Chondrocyte (in vitro differentiated cells): ENCODE measurements at regions not wholly inside any gene's neighbourhood (a gene's known extent, or its start where the extent isn't known, plus 50 kb on each side); places are given as distances from the start of the nearest gene placed in this dataset.

Experiments used
- DNase-seq: peaks from one replicate; pipeline ENCODE4 v3.0.0; 2021; ENCODE audit warnings: mixed read lengths, low spot score
- H3K27ac Mint-ChIP-seq: one replicate; pipeline ENCODE4 v1.8.0; 2021; ENCODE audit warnings: mild to moderate bottlenecking, moderate library complexity, mixed read lengths; ENCODE audit not compliant: unreplicated experiment
- H3K27me3 Mint-ChIP-seq: 2 replicates; pipeline ENCODE4 v1.8.0; 2021; ENCODE audit warnings: low read depth, mixed read lengths
- H3K36me3 Mint-ChIP-seq: 2 replicates; pipeline ENCODE4 v1.8.0; 2021; ENCODE audit warnings: low read depth, mixed read lengths
- H3K4me1 Mint-ChIP-seq: 2 replicates; pipeline ENCODE4 v1.8.0; 2021; ENCODE audit warnings: low read depth, mild to moderate bottlenecking, mixed read lengths
- H3K4me3 Mint-ChIP-seq: one replicate; pipeline ENCODE4 v1.8.0; 2021; ENCODE audit warnings: mild to moderate bottlenecking, moderate library complexity, mixed read lengths; ENCODE audit not compliant: unreplicated experiment
- H3K9me3 Mint-ChIP-seq: 2 replicates; pipeline ENCODE4 v1.8.0; 2021; ENCODE audit warnings: low read depth, mixed read lengths
- CTCF ChIP-seq: fragments of 200-600 bp; sonication (generic); IDR thresholded peaks from 2 replicates; pipeline ENCODE4 v1.5.0; 2021; ENCODE audit warnings: antibody characterized with exemption, mild to moderate bottlenecking, moderate library complexity

- H3K9me3 Mint-ChIP-seq = no peaks in the 10 kb centered on the region
- DNase-seq = peak; percentile 67
- no peak for TF ChIP-seq CTCF
- peaks cover 25% of the 10 kb centered on the region for H3K27me3 Mint-ChIP-seq
- H3K36me3 Mint-ChIP-seq = no peaks in the 10 kb centered on the region
- H3K27ac Mint-ChIP-seq = no peak overlapping the region
- no peak overlapping the region for H3K4me3 Mint-ChIP-seq
- peaks cover 17% of the 10 kb centered on the region for H3K4me1 Mint-ChIP-seq
Measured at GRCh38 chr3:194281306-194281705, 69.8 kb downstream of the CPN2 start.

- peaks cover 25% of the 10 kb centered on the region for H3K27me3 Mint-ChIP-seq
- TF ChIP-seq CTCF = no peak
Measured at GRCh38 chr3:194281766-194282165, 69.4 kb downstream of the CPN2 start.

GRCh38 chr3:194282436-194283122 lies 68.5 kb downstream of the CPN2 start:
- TF ChIP-seq CTCF = no peak
- Mint-ChIP-seq H3K4me3 (no peak overlapping the region), H3K9me3 (no peaks in the 10 kb centered on the region), H3K27ac (no peak overlapping the region), H3K4me1 (peaks cover 9% of the 10 kb centered on the region), H3K27me3 (peaks cover 25% of the 10 kb centered on the region), H3K36me3 (no peaks in the 10 kb centered on the region)
- peak; percentile 71 for DNase-seq

More at GRCh38 chr3:194281766-194282165, 69.4 kb downstream of the CPN2 start:
- Mint-ChIP-seq H3K4me3 (no peak overlapping the region), H3K36me3 (no peaks in the 10 kb centered on the region), H3K9me3 (no peaks in the 10 kb centered on the region), H3K27ac (no peak overlapping the region), H3K4me1 (peaks cover 17% of the 10 kb centered on the region)
- DNase-seq = peak; percentile 61

- H3K9me3 Mint-ChIP-seq = no peaks in the 10 kb centered on the region
- H3K27ac Mint-ChIP-seq = no peak overlapping the region
- peaks cover 32% of the 10 kb centered on the region for H3K27me3 Mint-ChIP-seq
- no peaks in the 10 kb centered on the region for H3K36me3 Mint-ChIP-seq
- no peak overlapping the region for H3K4me3 Mint-ChIP-seq
- no peak for TF ChIP-seq CTCF
- DNase-seq = peak; percentile 25
- peaks cover under 1% of the 10 kb centered on the region for H3K4me1 Mint-ChIP-seq
Measured at GRCh38 chr3:194283221-194284006, 67.7 kb downstream of the CPN2 start.

GRCh38 chr3:194284351-194284750 lies 66.8 kb downstream of the CPN2 start:
- H3K9me3 Mint-ChIP-seq = no peaks in the 10 kb centered on the region
- H3K27ac Mint-ChIP-seq = no peak overlapping the region
- peaks cover 38% of the 10 kb centered on the region for H3K27me3 Mint-ChIP-seq
- H3K4me1 Mint-ChIP-seq = no peaks in the 10 kb centered on the region
- no peaks in the 10 kb centered on the region for H3K36me3 Mint-ChIP-seq
- no peak overlapping the region for H3K4me3 Mint-ChIP-seq
- peak; percentile 54 for DNase-seq
- TF ChIP-seq CTCF = no peak
